Coronary artery (tissue), 2 donors: ENCODE measurements at regions not wholly inside any gene's neighbourhood (a gene's known extent, or its start where the extent isn't known, plus 50 kb on each side); places are given as distances from the start of the nearest gene placed in this dataset.
A peak's percentile ranks its signal among the peaks of the same experiment; 100 is the strongest.

ENCODE experiments used
- DNase-seq: peaks from one replicate; pipeline ENCODE4 v3.0.0-alpha.2; 2017; ENCODE audit warnings: low spot score
- H3K27ac ChIP-seq, 2 donors: fragments of 200-600 bp; sonication (generic); one replicate each; pipeline ENCODE4 v1.5.1; 2016 to 2019
- H3K4me3 ChIP-seq: fragments of 200-600 bp; sonication (generic); 2 replicates; pipeline ENCODE4 v1.5.1; 2016; ENCODE audit warnings: mild to moderate bottlenecking, moderate library complexity
- TF ChIP-seq, protein P1 (sequence below): fragments of 200-600 bp; sonication (generic); IDR thresholded peaks from one replicate; pipeline ENCODE4 v1.5.1; 2019; ENCODE audit warnings: antibody characterized with exemption

DNA sequence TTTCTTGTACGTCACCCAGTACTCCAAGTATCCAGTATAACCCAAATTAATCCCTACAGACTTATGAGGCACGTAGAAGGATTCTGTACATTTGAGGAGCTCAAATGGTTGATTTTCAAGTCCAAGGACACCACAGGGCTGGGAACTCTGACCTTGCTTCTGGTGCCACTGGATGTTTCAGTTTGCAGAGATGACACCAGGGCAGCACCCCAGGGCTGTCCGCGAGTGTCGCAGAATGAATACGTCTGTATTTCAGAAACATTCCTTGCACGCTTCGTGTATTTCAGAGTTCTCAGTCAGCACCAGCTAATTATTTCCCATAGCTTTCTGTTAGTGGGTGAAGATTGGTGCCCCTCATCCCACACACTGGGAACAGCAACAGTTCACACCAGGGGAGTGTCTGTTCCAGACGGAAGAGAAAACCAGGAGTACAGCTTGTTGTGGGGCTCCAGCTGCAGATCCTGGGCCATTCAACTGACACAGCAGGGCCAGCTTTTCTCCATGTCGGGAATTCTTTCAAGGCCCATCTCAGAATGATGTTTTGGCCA is 159.2 kb downstream of the RHOU start:
- TF ChIP-seq, protein P1, sequence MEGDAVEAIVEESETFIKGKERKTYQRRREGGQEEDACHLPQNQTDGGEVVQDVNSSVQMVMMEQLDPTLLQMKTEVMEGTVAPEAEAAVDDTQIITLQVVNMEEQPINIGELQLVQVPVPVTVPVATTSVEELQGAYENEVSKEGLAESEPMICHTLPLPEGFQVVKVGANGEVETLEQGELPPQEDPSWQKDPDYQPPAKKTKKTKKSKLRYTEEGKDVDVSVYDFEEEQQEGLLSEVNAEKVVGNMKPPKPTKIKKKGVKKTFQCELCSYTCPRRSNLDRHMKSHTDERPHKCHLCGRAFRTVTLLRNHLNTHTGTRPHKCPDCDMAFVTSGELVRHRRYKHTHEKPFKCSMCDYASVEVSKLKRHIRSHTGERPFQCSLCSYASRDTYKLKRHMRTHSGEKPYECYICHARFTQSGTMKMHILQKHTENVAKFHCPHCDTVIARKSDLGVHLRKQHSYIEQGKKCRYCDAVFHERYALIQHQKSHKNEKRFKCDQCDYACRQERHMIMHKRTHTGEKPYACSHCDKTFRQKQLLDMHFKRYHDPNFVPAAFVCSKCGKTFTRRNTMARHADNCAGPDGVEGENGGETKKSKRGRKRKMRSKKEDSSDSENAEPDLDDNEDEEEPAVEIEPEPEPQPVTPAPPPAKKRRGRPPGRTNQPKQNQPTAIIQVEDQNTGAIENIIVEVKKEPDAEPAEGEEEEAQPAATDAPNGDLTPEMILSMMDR, result no peak
- Histone ChIP-seq H3K4me3 (no peak overlapping the region), H3K27ac (no peak overlapping the region)
- peak; percentile 24 for DNase-seq

DNA sequence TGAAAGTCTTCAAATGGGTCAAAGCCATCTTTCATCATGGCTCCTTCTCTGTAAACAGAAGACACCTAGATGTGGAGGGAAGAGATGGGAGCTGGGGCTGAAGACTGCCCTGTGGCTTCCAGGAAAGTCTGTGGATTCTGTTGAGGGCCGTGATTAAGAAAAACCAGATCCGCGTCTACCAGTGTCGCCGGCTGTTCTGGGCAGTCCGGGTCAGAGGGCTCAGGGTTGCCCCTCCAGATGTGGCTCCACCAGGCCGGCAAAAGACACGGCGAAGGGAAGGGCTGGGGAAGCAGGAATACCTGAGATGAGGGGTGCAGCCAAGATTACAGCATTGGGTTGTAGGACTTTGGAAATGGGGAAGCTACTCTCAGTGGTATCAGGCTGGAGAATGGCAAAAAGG is 162.6 kb downstream of the RHOU start:
- TF ChIP-seq, protein P1, result no peak
- no peak overlapping the region for H3K4me3 ChIP-seq
- DNase-seq, result peak; percentile 53
- H3K27ac ChIP-seq, result no peak overlapping the region

DNA sequence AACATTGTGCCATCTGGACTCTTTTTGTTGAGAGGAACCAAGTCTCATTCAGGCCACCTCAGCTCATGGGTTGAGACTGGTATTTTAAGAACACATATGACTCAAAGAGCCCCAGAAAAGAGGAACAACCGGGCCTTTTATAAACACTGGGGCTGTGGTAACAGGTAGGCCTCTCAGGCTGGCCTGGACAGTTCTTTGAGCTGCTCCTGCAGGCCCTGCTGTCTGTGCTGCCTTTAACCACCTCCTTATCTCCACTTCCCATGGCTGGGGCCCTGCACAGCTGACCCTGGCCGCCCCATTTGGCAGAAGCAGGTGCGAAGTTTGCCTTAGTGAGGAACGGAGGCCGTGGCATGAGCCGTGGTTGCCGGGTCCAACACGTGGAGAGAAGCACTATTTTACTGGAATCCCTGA is 163.3 kb downstream of the RHOU start:
- no peak overlapping the region for H3K27ac ChIP-seq
- TF ChIP-seq, protein P1, result no peak
- H3K4me3 ChIP-seq, result no peak overlapping the region
- DNase-seq, result no peak

DNA sequence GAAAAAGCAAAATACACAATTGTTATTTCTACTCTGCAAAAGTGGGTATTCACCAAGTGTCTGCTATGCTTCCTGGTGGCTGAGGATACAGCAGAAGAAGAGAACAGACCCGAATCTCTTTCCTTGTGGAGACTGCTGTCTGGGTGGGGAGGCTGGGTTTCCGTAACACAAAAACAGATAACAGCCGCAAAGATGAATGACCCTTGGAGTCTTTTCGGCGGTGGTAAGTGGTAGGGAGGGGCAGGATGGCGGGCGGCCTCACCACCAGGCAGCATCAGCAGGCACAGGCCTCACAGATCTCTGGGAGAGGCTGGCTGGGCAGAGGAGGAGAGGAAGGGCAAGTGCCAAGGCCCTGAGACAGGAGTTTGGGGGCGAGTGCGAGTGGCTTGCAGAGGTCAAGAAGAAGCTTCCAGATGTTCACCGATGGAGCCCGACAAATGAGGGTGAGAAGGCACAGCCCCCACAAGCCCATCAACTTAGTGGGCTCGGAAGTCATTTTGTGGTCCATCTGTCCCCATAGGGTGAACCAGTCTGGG is 164.2 kb downstream of the RHOU start:
- Histone ChIP-seq H3K27ac (no peak overlapping the region), H3K4me3 (no peak overlapping the region)
- TF ChIP-seq, protein P1, result no peak
- DNase-seq, result no peak

DNA sequence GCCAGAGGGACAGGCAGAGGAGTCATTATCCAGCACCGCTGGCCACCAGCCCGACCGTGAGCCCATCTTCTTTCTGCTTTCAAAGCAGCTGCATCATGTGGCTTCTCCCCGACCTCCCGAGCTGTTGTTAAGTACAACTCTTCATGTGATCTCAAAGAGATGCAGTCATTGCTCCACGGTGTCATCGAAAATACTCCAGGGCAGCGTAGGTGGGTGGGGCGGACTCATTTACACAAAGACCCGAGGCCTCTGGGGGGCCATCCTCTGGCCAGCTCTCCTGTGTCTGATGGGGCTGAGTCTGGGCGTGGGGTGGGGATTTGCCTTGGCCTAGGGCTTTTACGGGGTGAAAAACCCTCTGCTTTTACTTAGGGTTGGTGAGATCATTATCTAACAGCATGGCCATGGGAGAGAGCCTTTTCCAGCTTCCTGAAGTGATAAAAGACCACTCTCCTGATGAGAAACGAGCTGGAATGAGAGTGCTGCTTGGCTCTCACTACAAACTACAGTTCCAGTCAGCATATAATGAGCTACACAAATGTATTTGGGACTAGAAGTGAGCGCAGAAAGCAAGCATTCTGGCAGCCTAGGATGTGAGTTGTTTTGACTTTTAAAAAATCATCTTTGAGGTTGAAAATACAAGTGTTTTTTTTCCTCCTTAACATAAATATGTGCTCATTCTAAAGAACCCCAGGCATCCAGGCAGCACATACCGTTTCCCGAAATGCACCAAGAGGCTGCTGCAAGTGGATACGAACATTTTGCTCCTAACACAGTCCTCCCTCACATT is 165.0 kb downstream of the RHOU start:
- no peak overlapping the region for H3K4me3 ChIP-seq
- H3K27ac ChIP-seq, result peak overlapping the region in 1 of 2 donors; percentile 14
- no peak for DNase-seq
- TF ChIP-seq, protein P1, result no peak

DNA sequence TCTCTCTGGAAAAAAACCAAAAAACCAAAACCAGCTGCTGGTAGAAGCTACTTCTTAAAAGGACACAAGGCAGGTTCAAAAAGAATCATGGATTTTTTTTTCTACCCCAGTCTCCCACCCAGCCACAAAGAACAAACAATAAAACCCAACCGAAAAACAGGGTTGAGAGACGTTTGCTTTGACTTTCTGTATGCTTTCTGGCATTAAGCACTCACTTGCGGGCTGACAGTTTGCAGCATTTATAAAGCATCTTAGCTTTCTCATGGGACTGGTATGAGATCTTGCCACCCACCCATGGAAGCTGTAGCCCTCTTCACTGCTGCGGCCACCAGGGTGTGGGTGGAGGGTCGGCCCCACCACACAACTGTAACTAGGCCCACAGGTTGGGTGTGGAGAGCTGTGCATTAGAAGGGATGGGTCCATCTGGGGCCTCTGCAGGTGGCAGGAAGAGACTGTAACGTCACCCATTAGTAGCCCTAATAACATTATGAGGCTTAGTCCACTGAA is 165.7 kb downstream of the RHOU start:
- TF ChIP-seq, protein P1, result no peak
- no peak for DNase-seq
- Histone ChIP-seq H3K4me3 (no peak overlapping the region), H3K27ac (no peak overlapping the region)
